Fibroblast of pulmonary artery (primary cell): ENCODE measurements at regions not wholly inside any gene's neighbourhood (a gene's known extent, or its start where the extent isn't known, plus 50 kb on each side); places are given as distances from the start of the nearest gene placed in this dataset.
"Not testable (repeated sequence)": the region's sequence is repeated elsewhere in the genome, so short reads cannot be mapped to it uniquely, and the experiment has no call there.

Experiments
- DNase-seq: peaks from one replicate; pipeline ENCODE4 v3.0.0-alpha.2; 2010; ENCODE audit warnings: low read depth
- H3K4me3 ChIP-seq: replicated peaks from 2 replicates; pipeline ENCODE4 v1.5.1; 2011; ENCODE audit warnings: low read depth, mild to moderate bottlenecking, control low read depth, low read length, moderate library complexity
- TF ChIP-seq, protein P1 (sequence below): IDR thresholded peaks from 2 replicates; pipeline ENCODE4 v1.5.1; 2011; ENCODE audit warnings: mild to moderate bottlenecking, control low read depth, low read length, inconsistent platforms; ENCODE audit errors: missing control alignments

- H3K4me3 ChIP-seq: no peak overlapping the region
- TF ChIP-seq, protein P1, sequence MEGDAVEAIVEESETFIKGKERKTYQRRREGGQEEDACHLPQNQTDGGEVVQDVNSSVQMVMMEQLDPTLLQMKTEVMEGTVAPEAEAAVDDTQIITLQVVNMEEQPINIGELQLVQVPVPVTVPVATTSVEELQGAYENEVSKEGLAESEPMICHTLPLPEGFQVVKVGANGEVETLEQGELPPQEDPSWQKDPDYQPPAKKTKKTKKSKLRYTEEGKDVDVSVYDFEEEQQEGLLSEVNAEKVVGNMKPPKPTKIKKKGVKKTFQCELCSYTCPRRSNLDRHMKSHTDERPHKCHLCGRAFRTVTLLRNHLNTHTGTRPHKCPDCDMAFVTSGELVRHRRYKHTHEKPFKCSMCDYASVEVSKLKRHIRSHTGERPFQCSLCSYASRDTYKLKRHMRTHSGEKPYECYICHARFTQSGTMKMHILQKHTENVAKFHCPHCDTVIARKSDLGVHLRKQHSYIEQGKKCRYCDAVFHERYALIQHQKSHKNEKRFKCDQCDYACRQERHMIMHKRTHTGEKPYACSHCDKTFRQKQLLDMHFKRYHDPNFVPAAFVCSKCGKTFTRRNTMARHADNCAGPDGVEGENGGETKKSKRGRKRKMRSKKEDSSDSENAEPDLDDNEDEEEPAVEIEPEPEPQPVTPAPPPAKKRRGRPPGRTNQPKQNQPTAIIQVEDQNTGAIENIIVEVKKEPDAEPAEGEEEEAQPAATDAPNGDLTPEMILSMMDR: no peak
- DNase-seq: no peak
Measured at GRCh38 chr2:84301717-84302116, 157.4 kb downstream of the SUCLG1 start.

DNA sequence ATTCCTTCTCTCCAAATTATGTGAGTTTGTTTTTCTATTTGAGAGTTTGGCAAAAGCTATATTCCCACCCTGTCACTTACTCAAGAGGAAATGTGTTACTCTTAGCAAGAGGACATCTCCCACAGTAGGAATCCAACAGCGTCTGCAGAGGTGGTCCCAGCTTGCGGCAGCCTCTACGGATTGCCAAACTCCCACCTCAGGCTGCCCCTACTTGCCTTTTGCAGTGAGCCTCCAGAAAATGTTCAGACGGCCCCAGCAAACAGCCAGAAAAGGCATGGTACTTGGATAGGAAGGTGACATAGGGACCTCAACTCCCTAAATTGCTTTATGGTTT lies 158.4 kb downstream of the SUCLG1 start:
- no peak overlapping the region for H3K4me3 ChIP-seq
- TF ChIP-seq, protein P1: no peak
- no peak for DNase-seq

GRCh38 chr2:84300001-84300695 lies 158.9 kb downstream of the SUCLG1 start:
- DNase-seq, H3K4me3 ChIP-seq: not testable (repeated sequence)

GRCh38 chr2:84299211-84299775 lies 159.8 kb downstream of the SUCLG1 start:
- no peak overlapping the region for H3K4me3 ChIP-seq
- TF ChIP-seq, protein P1: no peak
- no peak for DNase-seq

DNA sequence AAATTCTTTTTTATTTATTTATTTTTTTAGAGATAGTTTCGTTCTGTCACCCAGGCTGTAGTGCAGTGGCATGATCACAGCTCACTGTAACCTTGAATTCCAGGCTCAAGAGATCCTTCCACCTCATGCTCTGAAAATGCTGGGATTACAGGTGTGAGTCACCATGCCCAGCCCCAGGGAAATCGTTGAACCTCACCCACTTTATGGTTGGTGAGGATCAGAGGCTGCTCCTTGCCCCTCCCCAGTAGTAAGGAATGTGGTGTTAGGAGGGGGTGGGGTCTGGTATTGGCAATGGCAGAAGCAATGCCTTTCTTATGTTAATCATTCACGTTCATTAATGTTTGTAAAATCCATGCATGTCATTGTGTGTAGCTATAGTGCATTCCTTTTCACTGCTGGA lies 161.9 kb downstream of the SUCLG1 start:
- TF ChIP-seq, protein P1: no peak
- DNase-seq: no peak
- H3K4me3 ChIP-seq: no peak overlapping the region

DNA sequence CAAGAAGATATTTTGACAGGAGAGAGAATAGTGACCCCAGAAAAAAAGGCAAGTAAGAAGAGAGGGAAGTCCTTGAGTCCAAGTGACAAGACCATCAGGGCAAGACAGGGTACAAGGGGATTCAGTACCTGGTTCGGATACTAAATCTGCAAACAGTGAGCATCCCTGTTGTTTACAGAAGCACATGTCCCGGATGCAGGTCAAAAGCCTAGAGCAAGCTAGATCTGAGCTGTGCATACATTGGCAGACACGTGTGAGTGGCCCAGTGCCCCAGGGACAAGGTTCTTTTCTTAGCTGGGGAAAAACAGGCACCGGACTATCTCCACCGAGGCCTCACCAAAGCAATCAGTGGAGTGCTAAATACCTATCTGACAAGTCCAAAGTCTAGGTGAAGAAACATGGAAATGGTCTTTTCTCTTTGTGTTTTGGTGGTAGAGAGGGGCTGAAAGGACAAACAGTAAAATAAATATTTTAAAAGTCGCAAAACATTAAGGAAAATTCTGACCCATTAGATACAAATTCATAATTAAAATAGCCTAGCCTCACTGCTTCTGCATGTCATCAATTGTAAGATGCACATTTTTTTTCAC lies 165.2 kb downstream of the SUCLG1 start:
- DNase-seq: no peak
- no peak overlapping the region for H3K4me3 ChIP-seq
- TF ChIP-seq, protein P1: no peak

GRCh38 chr2:84292545-84292944 lies 166.5 kb downstream of the SUCLG1 start:
- no peak for DNase-seq
- no peak overlapping the region for H3K4me3 ChIP-seq
- TF ChIP-seq, protein P1: no peak
